ENCODE measurements at regions not wholly inside any gene's neighbourhood (a gene's known extent, or its start where the extent isn't known, plus 50 kb on each side); places are given as distances from the start of the nearest gene placed in this dataset.
"Not testable (repeated sequence)": the region's sequence is repeated elsewhere in the genome, so short reads cannot be mapped to it uniquely, and the experiment has no call there.

DNA sequence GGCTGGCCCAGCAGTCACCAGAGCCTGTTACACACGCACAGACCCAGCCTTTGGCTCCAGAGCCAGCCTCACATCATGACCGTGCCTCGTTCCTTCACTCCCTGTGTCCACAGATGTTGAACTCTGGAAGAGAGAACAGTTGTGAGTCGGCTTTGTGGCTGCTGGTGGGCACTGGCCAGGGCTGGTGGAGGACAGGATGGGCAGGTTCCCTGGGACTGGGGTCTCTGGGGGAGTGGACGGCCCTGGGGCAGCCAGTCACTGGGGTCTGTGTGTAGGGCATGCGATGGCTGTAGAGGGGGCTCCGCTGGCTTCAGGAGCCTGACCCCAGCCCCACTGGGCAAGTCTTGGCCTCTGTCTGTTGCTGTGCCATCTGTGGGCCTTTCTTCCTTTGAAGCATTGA, 1070.1 kb downstream of the BRD1 start:
- H3K4me3 ChIP-seq (ENCODE audit: low read length, poor library complexity, severe bottlenecking) = no peak overlapping the region

DNA sequence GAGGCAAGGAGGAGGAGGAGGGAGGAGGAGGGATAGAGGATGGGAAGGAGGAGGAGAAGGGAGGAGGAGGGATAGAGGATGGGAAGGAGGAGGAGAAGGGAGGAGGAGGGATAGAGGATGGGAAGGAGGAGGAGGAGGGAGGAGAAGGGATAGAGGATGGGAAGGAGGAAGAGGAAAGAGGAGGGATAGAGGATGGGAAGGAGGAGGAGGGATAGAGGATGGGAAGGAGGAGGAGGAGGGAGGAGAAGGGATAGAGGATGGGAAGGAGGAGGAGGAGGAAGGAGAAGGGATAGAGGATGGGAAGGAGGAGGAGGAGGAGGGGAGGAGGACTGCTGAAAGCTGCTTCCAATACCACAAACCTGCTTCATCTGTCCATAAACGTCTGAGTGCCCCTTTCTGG, 1070.5 kb downstream of the BRD1 start:
- not testable (repeated sequence) for H3K4me3 ChIP-seq (ENCODE audit: low read length, poor library complexity, severe bottlenecking); H3K4me2 ChIP-seq (ENCODE audit: low read depth, low read length, poor library complexity, severe bottlenecking); H4K20me1 ChIP-seq (ENCODE audit: insufficient read depth, low read length, poor library complexity, severe bottlenecking); H3K9me2 ChIP-seq (replicated peaks; ENCODE audit: low read depth, low read length); H3K79me2 ChIP-seq (ENCODE audit: insufficient read depth, low read length); H3K4me1 ChIP-seq (ENCODE audit: insufficient read depth, low read length, poor library complexity, severe bottlenecking); H2AFZ ChIP-seq (ENCODE audit: low read length); H3K9ac ChIP-seq (ENCODE audit: low read depth, low read length, poor library complexity, severe bottlenecking); H3F3A ChIP-seq (ENCODE audit: low read depth); H3K27me3 ChIP-seq (ENCODE audit: insufficient read depth, low read length, poor library complexity, severe bottlenecking); H3K36me3 ChIP-seq (ENCODE audit: insufficient read depth, low read length)
- peaks cover 18% of the 10 kb centered on the region; the same call in 1 of the 2 replicates for H3K9me3 ChIP-seq (ENCODE audit: insufficient read depth, low read depth, low read length)

More for the DNA sequence above, 1070.1 kb downstream of the BRD1 start:
- Histone ChIP-seq H3K27me3 (ENCODE audit: insufficient read depth, low read length, poor library complexity, severe bottlenecking) (no peaks in the 10 kb centered on the region), H3K79me2 (ENCODE audit: insufficient read depth, low read length) (no peaks in the 10 kb centered on the region), H3K36me3 (ENCODE audit: insufficient read depth, low read length) (no peaks in the 10 kb centered on the region), H3K9ac (ENCODE audit: low read depth, low read length, poor library complexity, severe bottlenecking) (no peak overlapping the region), H3K4me2 (ENCODE audit: low read depth, low read length, poor library complexity, severe bottlenecking) (no peak overlapping the region), H3K4me1 (ENCODE audit: insufficient read depth, low read length, poor library complexity, severe bottlenecking) (no peaks in the 10 kb centered on the region), H2AFZ (ENCODE audit: low read length) (no peak overlapping the region), H4K20me1 (ENCODE audit: insufficient read depth, low read length, poor library complexity, severe bottlenecking) (no peaks in the 10 kb centered on the region), H3K9me2 (replicated peaks; ENCODE audit: low read depth, low read length) (no peaks in the 10 kb centered on the region), H3F3A (ENCODE audit: low read depth) (no peaks in the 10 kb centered on the region), H3K9me3 (ENCODE audit: insufficient read depth, low read depth, low read length) (peaks cover 19% of the 10 kb centered on the region; the same call in 1 of the 2 replicates)
- TF ChIP-seq, protein P1, sequence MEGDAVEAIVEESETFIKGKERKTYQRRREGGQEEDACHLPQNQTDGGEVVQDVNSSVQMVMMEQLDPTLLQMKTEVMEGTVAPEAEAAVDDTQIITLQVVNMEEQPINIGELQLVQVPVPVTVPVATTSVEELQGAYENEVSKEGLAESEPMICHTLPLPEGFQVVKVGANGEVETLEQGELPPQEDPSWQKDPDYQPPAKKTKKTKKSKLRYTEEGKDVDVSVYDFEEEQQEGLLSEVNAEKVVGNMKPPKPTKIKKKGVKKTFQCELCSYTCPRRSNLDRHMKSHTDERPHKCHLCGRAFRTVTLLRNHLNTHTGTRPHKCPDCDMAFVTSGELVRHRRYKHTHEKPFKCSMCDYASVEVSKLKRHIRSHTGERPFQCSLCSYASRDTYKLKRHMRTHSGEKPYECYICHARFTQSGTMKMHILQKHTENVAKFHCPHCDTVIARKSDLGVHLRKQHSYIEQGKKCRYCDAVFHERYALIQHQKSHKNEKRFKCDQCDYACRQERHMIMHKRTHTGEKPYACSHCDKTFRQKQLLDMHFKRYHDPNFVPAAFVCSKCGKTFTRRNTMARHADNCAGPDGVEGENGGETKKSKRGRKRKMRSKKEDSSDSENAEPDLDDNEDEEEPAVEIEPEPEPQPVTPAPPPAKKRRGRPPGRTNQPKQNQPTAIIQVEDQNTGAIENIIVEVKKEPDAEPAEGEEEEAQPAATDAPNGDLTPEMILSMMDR (conservative IDR thresholded peaks at IDR 0.05; ENCODE audit: low read length) = no peak
- no peak for TF ChIP-seq EZH2phosphoT487 (IDR thresholded peaks at IDR 0.05; ENCODE audit: borderline replicate concordance)

DNA sequence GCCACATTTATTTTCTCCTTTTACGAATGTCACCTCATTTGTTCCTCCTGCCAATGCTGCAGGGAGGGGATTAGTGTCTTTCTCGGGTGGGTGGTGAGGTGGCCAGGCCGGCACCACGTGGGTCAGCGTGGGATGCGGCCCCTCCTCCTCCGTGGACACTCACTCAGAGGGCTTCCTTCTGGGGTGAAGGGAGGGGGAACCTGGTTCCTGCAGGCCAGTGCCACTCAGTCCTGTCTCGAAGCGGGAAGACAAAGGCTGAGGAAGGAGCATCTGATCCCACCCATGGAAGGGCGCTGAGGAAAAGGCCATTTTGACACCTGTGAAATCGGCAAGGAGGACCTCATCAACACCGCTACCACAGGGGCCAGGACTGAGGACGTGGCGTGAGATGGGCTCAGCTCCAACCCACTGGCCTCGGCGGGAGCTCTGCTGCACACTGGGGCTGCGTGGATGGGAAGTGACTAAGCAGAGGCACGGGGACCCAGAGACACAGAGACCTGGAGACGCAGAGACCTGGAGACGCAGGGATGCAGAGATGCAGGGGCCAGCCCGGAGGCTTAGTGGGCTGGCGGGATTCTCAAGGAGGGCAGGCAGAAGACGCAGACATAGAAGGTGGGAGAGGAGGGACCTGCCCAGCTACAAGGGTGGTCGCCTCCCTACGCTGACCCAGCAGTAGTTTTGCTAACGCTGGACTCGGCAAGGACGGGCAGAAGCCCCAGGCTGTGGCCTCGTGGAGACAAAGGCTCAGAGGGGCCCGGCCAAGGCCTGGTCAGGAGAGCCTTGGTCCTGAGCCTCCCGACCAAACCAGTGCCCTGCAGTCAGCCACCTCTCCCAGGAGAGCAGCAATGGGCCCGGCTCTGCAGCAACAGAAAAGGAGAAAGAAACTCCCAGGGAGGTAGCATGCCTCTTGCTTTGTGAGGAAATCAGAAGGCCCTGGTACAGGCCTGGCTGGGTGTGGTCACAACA, 1071.2 kb downstream of the BRD1 start:
- Histone ChIP-seq H3K9me2 (replicated peaks; ENCODE audit: low read depth, low read length) (no peaks in the 10 kb centered on the region), H4K20me1 (ENCODE audit: insufficient read depth, low read length, poor library complexity, severe bottlenecking) (no peaks in the 10 kb centered on the region), H3K4me1 (ENCODE audit: insufficient read depth, low read length, poor library complexity, severe bottlenecking) (no peaks in the 10 kb centered on the region), H3K27me3 (ENCODE audit: insufficient read depth, low read length, poor library complexity, severe bottlenecking) (no peaks in the 10 kb centered on the region), H3K79me2 (ENCODE audit: insufficient read depth, low read length) (no peaks in the 10 kb centered on the region), H3F3A (ENCODE audit: low read depth) (no peaks in the 10 kb centered on the region), H2AFZ (ENCODE audit: low read length) (no peak overlapping the region), H3K9ac (ENCODE audit: low read depth, low read length, poor library complexity, severe bottlenecking) (no peak overlapping the region), H3K36me3 (ENCODE audit: insufficient read depth, low read length) (no peaks in the 10 kb centered on the region), H3K4me2 (ENCODE audit: low read depth, low read length, poor library complexity, severe bottlenecking) (no peak overlapping the region), H3K4me3 (ENCODE audit: low read length, poor library complexity, severe bottlenecking) (no peak overlapping the region), H3K9me3 (ENCODE audit: insufficient read depth, low read depth, low read length) (peaks cover 16% of the 10 kb centered on the region; the same call in 1 of the 2 replicates)
- no peak for TF ChIP-seq EZH2phosphoT487 (IDR thresholded peaks at IDR 0.05; ENCODE audit: borderline replicate concordance)
- TF ChIP-seq, protein P1 (conservative IDR thresholded peaks at IDR 0.05; ENCODE audit: low read length) = no peak
